SK-N-SH treated with all-trans-retinoic acid at 6 μM for 48 hours (cell line): ENCODE measurements at regions not wholly inside any gene's neighbourhood (a gene's known extent, or its start where the extent isn't known, plus 50 kb on each side); places are given as distances from the start of the nearest gene placed in this dataset.

Experiments used
- ATAC-seq: fragments of 200-7000 bp; cut with Tn5 transposase; 3 replicates; pipeline ENCODE4 v1.9.1; 2020; ENCODE audit warnings: mild to moderate bottlenecking, moderate library complexity
- ARNTL ChIP-seq: fragments of 450-650 bp; formaldehyde crosslinking; IDR thresholded peaks from 2 replicates; pipeline ENCODE4 v1.5.0; 2020; ENCODE audit warnings: low read depth, mild to moderate bottlenecking, moderate library complexity, borderline replicate concordance
- CSDC2 ChIP-seq: fragments of 250-450 bp; sonication (Bioruptor Pico); IDR thresholded peaks from 2 replicates; pipeline ENCODE4 v1.5.0; 2020; ENCODE audit warnings: mild to moderate bottlenecking, moderate library complexity
- ESRRG ChIP-seq: fragments of 250-450 bp; sonication (Bioruptor Pico); IDR thresholded peaks from 2 replicates; pipeline ENCODE4 v1.6.1; 2021; ENCODE audit warnings: mild to moderate bottlenecking
- GLIS3 ChIP-seq: fragments of 250-450 bp; sonication (Bioruptor Pico); IDR thresholded peaks from 2 replicates; pipeline ENCODE4 v1.5.0; 2020; ENCODE audit warnings: mild to moderate bottlenecking, moderate library complexity
- ISL1 ChIP-seq: fragments of 250-450 bp; sonication (Bioruptor Pico); IDR thresholded peaks from 2 replicates; pipeline ENCODE4 v2.1.2; 2022; ENCODE audit warnings: mild to moderate bottlenecking, moderate library complexity
- POU6F1 ChIP-seq: fragments of 250-450 bp; sonication (Bioruptor Pico); IDR thresholded peaks from 2 replicates; pipeline ENCODE4 v1.8.0; 2021; ENCODE audit warnings: low read depth, mild to moderate bottlenecking, moderate library complexity, borderline replicate concordance
- RARB ChIP-seq: fragments of 250-450 bp; sonication (Bioruptor Pico); IDR thresholded peaks from 2 replicates; pipeline ENCODE4 v1.8.0; 2021; ENCODE audit warnings: mild to moderate bottlenecking, moderate library complexity
- SNAI2 ChIP-seq: fragments of 250-450 bp; sonication (Bioruptor Pico); IDR thresholded peaks from 2 replicates; pipeline ENCODE4 v1.5.0; 2020; ENCODE audit warnings: mild to moderate bottlenecking, moderate library complexity
- TCF4 ChIP-seq: fragments of 250-450 bp; sonication (Bioruptor Pico); IDR thresholded peaks from 2 replicates; pipeline ENCODE4 v1.8.0; 2021; ENCODE audit warnings: mild to moderate bottlenecking, moderate library complexity, borderline replicate concordance
- TOX ChIP-seq: fragments of 250-450 bp; sonication (Bioruptor Pico); IDR thresholded peaks from 2 replicates; pipeline ENCODE4 v1.8.0; 2021; ENCODE audit warnings: mild to moderate bottlenecking, moderate library complexity, borderline replicate concordance
- ZC3H10 ChIP-seq: fragments of 250-450 bp; sonication (Bioruptor Pico); IDR thresholded peaks from 2 replicates; pipeline ENCODE4 v1.5.1; 2021; ENCODE audit warnings: mild to moderate bottlenecking, moderate library complexity
- ZFP30 ChIP-seq: fragments of 450-650 bp; formaldehyde crosslinking; IDR thresholded peaks from 2 replicates; pipeline ENCODE4 v1.5.0; 2022; ENCODE audit warnings: mild to moderate bottlenecking, moderate library complexity
- ZNF565 ChIP-seq: fragments of 450-650 bp; formaldehyde crosslinking; conservative IDR thresholded peaks from 2 replicates; pipeline ENCODE4 v1.5.0; 2020; ENCODE audit warnings: low read depth, mild to moderate bottlenecking, moderate library complexity
- ZNF70 ChIP-seq: fragments of 450-650 bp; formaldehyde crosslinking; IDR thresholded peaks from 2 replicates; pipeline ENCODE4 v1.5.0; 2020; ENCODE audit warnings: mild to moderate bottlenecking, moderate library complexity
- TF ChIP-seq, protein P1 (sequence below): fragments of 250-450 bp; sonication (Bioruptor Pico); IDR thresholded peaks from 2 replicates; pipeline ENCODE4 v1.5.1; 2021; ENCODE audit warnings: mild to moderate bottlenecking, moderate library complexity
- TF ChIP-seq, protein P2 (sequence below): fragments of 250-450 bp; sonication (Bioruptor Pico); IDR thresholded peaks from 2 replicates; pipeline ENCODE4 v1.5.1; 2020; ENCODE audit warnings: low read depth, mild to moderate bottlenecking, moderate library complexity
- TF ChIP-seq, protein P3 (sequence below): fragments of 250-450 bp; sonication (Bioruptor Pico); IDR thresholded peaks from 2 replicates; pipeline ENCODE4 v1.8.0; 2020; ENCODE audit warnings: mild to moderate bottlenecking, moderate library complexity, borderline replicate concordance

GRCh38 chr9:1768561-1768960 lies 246.6 kb upstream of the SMARCA2 start:
- no peak for ATAC-seq
- no peak for TF ChIP-seq ZC3H10 (CRISPR knock-in tag)
- no peak for TF ChIP-seq GLIS3 (CRISPR knock-in tag)
- TF ChIP-seq ZFP30 (CRISPR knock-in tag), result no peak
- TF ChIP-seq, protein P1, sequence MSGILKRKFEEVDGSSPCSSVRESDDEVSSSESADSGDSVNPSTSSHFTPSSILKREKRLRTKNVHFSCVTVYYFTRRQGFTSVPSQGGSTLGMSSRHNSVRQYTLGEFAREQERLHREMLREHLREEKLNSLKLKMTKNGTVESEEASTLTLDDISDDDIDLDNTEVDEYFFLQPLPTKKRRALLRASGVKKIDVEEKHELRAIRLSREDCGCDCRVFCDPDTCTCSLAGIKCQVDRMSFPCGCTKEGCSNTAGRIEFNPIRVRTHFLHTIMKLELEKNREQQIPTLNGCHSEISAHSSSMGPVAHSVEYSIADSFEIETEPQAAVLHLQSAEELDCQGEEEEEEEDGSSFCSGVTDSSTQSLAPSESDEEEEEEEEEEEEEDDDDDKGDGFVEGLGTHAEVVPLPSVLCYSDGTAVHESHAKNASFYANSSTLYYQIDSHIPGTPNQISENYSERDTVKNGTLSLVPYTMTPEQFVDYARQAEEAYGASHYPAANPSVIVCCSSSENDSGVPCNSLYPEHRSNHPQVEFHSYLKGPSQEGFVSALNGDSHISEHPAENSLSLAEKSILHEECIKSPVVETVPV (CRISPR knock-in tag), result no peak
- no peak for TF ChIP-seq ISL1 (CRISPR knock-in tag)
- TF ChIP-seq, protein P2, sequence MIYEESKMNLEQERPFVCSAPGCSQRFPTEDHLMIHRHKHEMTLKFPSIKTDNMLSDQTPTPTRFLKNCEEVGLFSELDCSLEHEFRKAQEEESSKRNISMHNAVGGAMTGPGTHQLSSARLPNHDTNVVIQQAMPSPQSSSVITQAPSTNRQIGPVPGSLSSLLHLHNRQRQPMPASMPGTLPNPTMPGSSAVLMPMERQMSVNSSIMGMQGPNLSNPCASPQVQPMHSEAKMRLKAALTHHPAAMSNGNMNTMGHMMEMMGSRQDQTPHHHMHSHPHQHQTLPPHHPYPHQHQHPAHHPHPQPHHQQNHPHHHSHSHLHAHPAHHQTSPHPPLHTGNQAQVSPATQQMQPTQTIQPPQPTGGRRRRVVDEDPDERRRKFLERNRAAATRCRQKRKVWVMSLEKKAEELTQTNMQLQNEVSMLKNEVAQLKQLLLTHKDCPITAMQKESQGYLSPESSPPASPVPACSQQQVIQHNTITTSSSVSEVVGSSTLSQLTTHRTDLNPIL, result no peak
- TF ChIP-seq ZNF70 (CRISPR knock-in tag), result no peak
- TF ChIP-seq TCF4 (CRISPR knock-in tag), result no peak
- no peak for TF ChIP-seq TOX (CRISPR knock-in tag)
- TF ChIP-seq ZNF565 (CRISPR knock-in tag), result no peak
- no peak for TF ChIP-seq CSDC2 (CRISPR knock-in tag)
- TF ChIP-seq, protein P3, sequence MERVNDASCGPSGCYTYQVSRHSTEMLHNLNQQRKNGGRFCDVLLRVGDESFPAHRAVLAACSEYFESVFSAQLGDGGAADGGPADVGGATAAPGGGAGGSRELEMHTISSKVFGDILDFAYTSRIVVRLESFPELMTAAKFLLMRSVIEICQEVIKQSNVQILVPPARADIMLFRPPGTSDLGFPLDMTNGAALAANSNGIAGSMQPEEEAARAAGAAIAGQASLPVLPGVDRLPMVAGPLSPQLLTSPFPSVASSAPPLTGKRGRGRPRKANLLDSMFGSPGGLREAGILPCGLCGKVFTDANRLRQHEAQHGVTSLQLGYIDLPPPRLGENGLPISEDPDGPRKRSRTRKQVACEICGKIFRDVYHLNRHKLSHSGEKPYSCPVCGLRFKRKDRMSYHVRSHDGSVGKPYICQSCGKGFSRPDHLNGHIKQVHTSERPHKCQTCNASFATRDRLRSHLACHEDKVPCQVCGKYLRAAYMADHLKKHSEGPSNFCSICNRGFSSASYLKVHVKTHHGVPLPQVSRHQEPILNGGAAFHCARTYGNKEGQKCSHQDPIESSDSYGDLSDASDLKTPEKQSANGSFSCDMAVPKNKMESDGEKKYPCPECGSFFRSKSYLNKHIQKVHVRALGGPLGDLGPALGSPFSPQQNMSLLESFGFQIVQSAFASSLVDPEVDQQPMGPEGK (CRISPR knock-in tag), result no peak

GRCh38 chr9:1771094-1771789 lies 243.9 kb upstream of the SMARCA2 start:
- no peak for ATAC-seq
- TF ChIP-seq ZNF565 (CRISPR knock-in tag) (no peak), RARB (no peak)
- TF ChIP-seq, protein P2, result no peak

GRCh38 chr9:1775230-1775629 lies 239.9 kb upstream of the SMARCA2 start:
- TF ChIP-seq ZNF565 (CRISPR knock-in tag), result no peak
- no peak for TF ChIP-seq ARNTL (CRISPR knock-in tag)
- no peak for TF ChIP-seq ESRRG (CRISPR knock-in tag)
- TF ChIP-seq, protein P2, result no peak
- ATAC-seq, result no peak

- ATAC-seq, result no peak
- TF ChIP-seq SNAI2 (CRISPR knock-in tag) (no peak), ZC3H10 (CRISPR knock-in tag) (no peak), ZNF70 (CRISPR knock-in tag) (no peak), ARNTL (CRISPR knock-in tag) (no peak), POU6F1 (CRISPR knock-in tag) (no peak), TCF4 (CRISPR knock-in tag) (no peak)
- TF ChIP-seq, protein P3 (CRISPR knock-in tag), result no peak
Observed at GRCh38 chr9:1776668-1777067, 238.5 kb upstream of the SMARCA2 start.
